K562 (cell line): ENCODE measurements at regions not wholly inside any gene's neighbourhood (a gene's known extent, or its start where the extent isn't known, plus 50 kb on each side); places are given as distances from the start of the nearest gene placed in this dataset.

Experiments
- ATAC-seq: fragments of 200-7000 bp; cut with Tn5 transposase; 3 replicates; pipeline ENCODE4 v1.9.1; 2020; ENCODE audit warnings: moderate library complexity
- BruUV-seq: library from RNA; stranded (reverse); fragments of 400-500 nt; replicated peaks from 2 replicates; lab custom pipeline; 2021; lab: Mats Ljungman, UMichigan
- CTCF ChIA-PET: fragments of 300-600 bp; formaldehyde crosslinking; extraction: SDS; loops from one replicate; lab custom pipeline; 2021; ENCODE audit warnings: low intra/inter-chr PET ratio; lab: Yijun Ruan, JAX
- POLR2A ChIA-PET: fragments of 300-600, 350-650 bp; sonication (Branson Sonifier 250); formaldehyde crosslinking; extraction: SDS; loops from one replicate; lab custom pipeline; 2021; ENCODE audit warnings: antibody characterized with exemption, inconsistent platforms; lab: Yijun Ruan, JAX
- DNase-seq, 4 experiments: peaks; one replicate each; pipeline versions ENCODE4 v3.0.0 to v3.0.0-alpha.2; 2011 to 2018; ENCODE audit warnings: low spot score in 3 of 4, mixed read lengths in 3 of 4; ENCODE audit errors: extremely low read depth in 1 of 4
- FAIRE-seq: peaks from 2 replicates; lab custom pipeline; 2011; peaks lifted over from hg19 to GRCh38; lab: Jason Lieb, UNC
- H2AFZ ChIP-seq: 2 replicates; pipeline ENCODE4 v1.6.0; 2011; ENCODE audit warnings: low read depth, low read length, control low read depth, inconsistent platforms
- H3K27ac ChIP-seq: fragments of 200-600 bp; 3 replicates; pipeline ENCODE4 v1.8.0; 2011; ENCODE audit warnings: low read depth, mild to moderate bottlenecking, control low read depth, inconsistent platforms, low read length, moderate library complexity, mixed read lengths; ENCODE audit errors: extremely low read depth
- H3K27me3 ChIP-seq, 2 experiments: fragments of 300-600 bp in 1 of 2; 2 replicates in 1 of 2; 3 replicates in 1 of 2; pipeline versions ENCODE4 v1.6.0 to v1.8.0; 2011; ENCODE audit warnings: inconsistent platforms in 2 of 2, low read length in 2 of 2, mild to moderate bottlenecking in 1 of 2, mixed read lengths in 1 of 2, moderate library complexity in 1 of 2; ENCODE audit not compliant: control insufficient read depth in 2 of 2, insufficient read depth in 2 of 2
- H3K36me3 ChIP-seq: fragments of 300-600 bp; 3 replicates; pipeline ENCODE4 v1.8.0; 2011; ENCODE audit warnings: mild to moderate bottlenecking, low read length, inconsistent platforms; ENCODE audit not compliant: control insufficient read depth, insufficient read depth
- H3K4me1 ChIP-seq, 2 experiments: fragments of 200-600 bp in 1 of 2; replicated peaks in 1 of 2; 2 replicates in 1 of 2; 3 replicates in 1 of 2; pipeline versions ENCODE4 v1.5.1 to v1.8.0; 2011; ENCODE audit warnings: inconsistent platforms in 2 of 2, low read length in 2 of 2, mild to moderate bottlenecking in 1 of 2, mixed read lengths in 1 of 2, moderate library complexity in 1 of 2; ENCODE audit not compliant: control insufficient read depth in 2 of 2, insufficient read depth in 2 of 2
- H3K4me2 ChIP-seq: 2 replicates; pipeline ENCODE4 v1.6.1; 2011; ENCODE audit warnings: low read length, control low read depth, inconsistent platforms, mixed read lengths; ENCODE audit not compliant: insufficient read depth
- H3K4me3 ChIP-seq: fragments of 200-600 bp; sonication (generic), shearing (Covaris generic); 2 replicates; pipeline ENCODE4 v1.5.1; 2016; ENCODE audit warnings: control low read depth, inconsistent platforms
- H3K79me2 ChIP-seq: fragments of 200-600 bp; 3 replicates; pipeline ENCODE4 v1.8.0; 2011; ENCODE audit warnings: low read length, inconsistent platforms; ENCODE audit not compliant: control insufficient read depth, insufficient read depth
- H3K9ac ChIP-seq, 2 experiments: 2 replicates each; pipeline versions ENCODE4 v1.6.0 to v1.6.1; 2011; ENCODE audit warnings: low read depth in 2 of 2, low read length in 2 of 2, control low read depth in 1 of 2, inconsistent platforms in 1 of 2, mild to moderate bottlenecking in 1 of 2, mixed read lengths in 1 of 2; ENCODE audit not compliant: insufficient read depth in 1 of 2
- H3K9me1 ChIP-seq: one replicate; pipeline ENCODE4 v1.6.0; 2011; ENCODE audit warnings: inconsistent platforms, mild to moderate bottlenecking, low read length, moderate library complexity; ENCODE audit not compliant: control insufficient read depth, insufficient read depth
- H3K9me3 ChIP-seq: replicated peaks from 2 replicates; pipeline ENCODE4 v1.5.1; 2011; ENCODE audit warnings: low read depth, low read length, inconsistent platforms; ENCODE audit not compliant: control insufficient read depth, insufficient read depth
- H4K20me1 ChIP-seq: replicated peaks from 2 replicates; pipeline ENCODE4 v1.6.1; 2011; ENCODE audit warnings: low read length, inconsistent platforms, mixed read lengths; ENCODE audit not compliant: control insufficient read depth, insufficient read depth
- BCL6 ChIP-seq: fragments of 250-450 bp; sonication (Bioruptor Pico); IDR thresholded peaks from 2 replicates; pipeline ENCODE4 v1.4.0; 2020
- HMGXB4 ChIP-seq: sonication (generic); formaldehyde crosslinking; IDR thresholded peaks from 2 replicates; pipeline ENCODE4 v1.8.1; 2023; ENCODE audit warnings: mild to moderate bottlenecking, missing genetic modification reagents
- MAFG ChIP-seq: fragments of 450-650 bp; conservative IDR thresholded peaks from 2 replicates; pipeline ENCODE4 v1.6.1; 2016; ENCODE audit warnings: missing genetic modification characterization, missing compliant biosample characterization
- PHB ChIP-seq: fragments of 250-450 bp; sonication (Bioruptor Pico); IDR thresholded peaks from 2 replicates; pipeline ENCODE4 v1.5.0; 2021
- PRPF4 ChIP-seq: fragments of 200-400 bp; formaldehyde crosslinking; IDR thresholded peaks from one replicate; pipeline ENCODE4 v1.6.1; 2017; ENCODE audit warnings: low read length, low read depth, mild to moderate bottlenecking; ENCODE audit not compliant: insufficient read depth, poor library complexity, severe bottlenecking
- PTRF ChIP-seq: fragments of 450-650 bp; IDR thresholded peaks from 2 replicates; pipeline ENCODE4 v1.6.1; 2016; ENCODE audit warnings: mild to moderate bottlenecking, missing genetic modification characterization, missing compliant biosample characterization
- STAT5A ChIP-seq: IDR thresholded peaks from 2 replicates; pipeline ENCODE4 v1.6.1; 2012; ENCODE audit warnings: low read length, inconsistent platforms, borderline replicate concordance
- ZNF282 ChIP-seq: sonication (generic); formaldehyde crosslinking; IDR thresholded peaks from 2 replicates; pipeline ENCODE4 v1.8.1; 2023; ENCODE audit warnings: missing genetic modification reagents
- ZNF384 ChIP-seq: IDR thresholded peaks from 2 replicates; pipeline ENCODE4 v1.6.1; 2012; ENCODE audit warnings: low read depth, low read length, improper control_type of control experiment
- ZNF398 ChIP-seq: fragments of 250-450 bp; sonication (Bioruptor Pico); IDR thresholded peaks from 2 replicates; pipeline ENCODE4 v1.8.0; 2021; ENCODE audit warnings: moderate library complexity, mild to moderate bottlenecking, inconsistent platforms
- ZNF444 ChIP-seq: fragments of 250-450 bp; sonication (Bioruptor Pico); IDR thresholded peaks from 2 replicates; pipeline ENCODE4 v1.4.0; 2020; ENCODE audit warnings: mild to moderate bottlenecking, moderate library complexity
- ZNF507 ChIP-seq: conservative IDR thresholded peaks from 2 replicates; pipeline ENCODE4 v1.6.1; 2017; ENCODE audit warnings: missing genetic modification characterization, missing compliant biosample characterization
- WGBS: fragments of 100-300 bp; shearing (Covaris generic); methylation state at CpG from one replicate; pipeline ENCODE4 v1.1.6; 2016; ENCODE audit warnings: low coverage, mixed read lengths; ENCODE audit not compliant: insufficient coverage; ENCODE audit errors: missing lambda C conversion rate; 5-methylcytosine and 5-hydroxymethylcytosine counted together
- in situ Hi-C: fragments of 300-500 bp; cut with MboI; formaldehyde crosslinking; loops from 4 replicates; pipeline ENCODE4 v1.15.0; 2018; ENCODE audit warnings: inconsistent platforms, mixed read lengths
- intact Hi-C: fragments of 100-400 bp; cut with micrococcal nuclease; formaldehyde crosslinking; loops from 2 replicates; pipeline ENCODE4 v1.14.2; 2022
- TF ChIP-seq, protein P1 (sequence below): fragments of 450-650 bp; formaldehyde crosslinking; IDR thresholded peaks from 2 replicates; pipeline ENCODE4 v1.4.0; 2020; ENCODE audit warnings: mild to moderate bottlenecking
- TF ChIP-seq, protein P2 (sequence below), 3 experiments: IDR thresholded peaks in 2 of 3; conservative IDR thresholded peaks in 1 of 3; 2 replicates each; pipeline ENCODE4 v1.5.1; 2011 to 2012; ENCODE audit warnings: low read length in 3 of 3, mild to moderate bottlenecking in 3 of 3, control low read depth in 2 of 3, improper control_type of control experiment in 1 of 3, inconsistent platforms in 1 of 3, low read depth in 1 of 3, mixed read lengths in 1 of 3, moderate library complexity in 1 of 3; ENCODE audit not compliant: insufficient read depth in 2 of 3
- TF ChIP-seq, protein P3 (sequence below), 2 experiments: fragments of 250-450 bp in 1 of 2; fragments of 450-650 bp in 1 of 2; sonication (Bioruptor Pico) in 1 of 2; IDR thresholded peaks; 2 replicates each; pipeline versions ENCODE4 v1.6.1 to v1.8.0; 2016 to 2021; ENCODE audit warnings: mild to moderate bottlenecking in 2 of 2, moderate library complexity in 2 of 2, missing compliant biosample characterization in 1 of 2, missing genetic modification characterization in 1 of 2

- intact Hi-C loops: loop anchor here (2.0 kb wide), 1 partner anchor 164 kb away; no protein-coding TSS in a partner anchor
These were observed 194.2 kb upstream of the PLET1 start for GRCh38 chr11:112454841-112455240.

More at GRCh38 chr11:112454841-112455240, 194.2 kb upstream of the PLET1 start:
- POLR2A ChIA-PET: no interaction called here
- no peak overlapping the region for H3K4me3 ChIP-seq
- no peak for TF ChIP-seq ZNF444
- TF ChIP-seq PTRF (tag): no peak
- TF ChIP-seq ZNF507 (tag): no peak
- no peak for TF ChIP-seq HMGXB4
- TF ChIP-seq STAT5A: no peak
- no peak for TF ChIP-seq ZNF282 (CRISPR knock-in tag)
- no peak for TF ChIP-seq BCL6 (CRISPR knock-in tag)
- TF ChIP-seq, protein P1, sequence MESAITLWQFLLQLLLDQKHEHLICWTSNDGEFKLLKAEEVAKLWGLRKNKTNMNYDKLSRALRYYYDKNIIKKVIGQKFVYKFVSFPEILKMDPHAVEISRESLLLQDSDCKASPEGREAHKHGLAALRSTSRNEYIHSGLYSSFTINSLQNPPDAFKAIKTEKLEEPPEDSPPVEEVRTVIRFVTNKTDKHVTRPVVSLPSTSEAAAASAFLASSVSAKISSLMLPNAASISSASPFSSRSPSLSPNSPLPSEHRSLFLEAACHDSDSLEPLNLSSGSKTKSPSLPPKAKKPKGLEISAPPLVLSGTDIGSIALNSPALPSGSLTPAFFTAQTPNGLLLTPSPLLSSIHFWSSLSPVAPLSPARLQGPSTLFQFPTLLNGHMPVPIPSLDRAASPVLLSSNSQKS (CRISPR knock-in tag): no peak
- no peak for TF ChIP-seq MAFG (tag)
- no peak for TF ChIP-seq PHB
- TF ChIP-seq ZNF384: no peak
- no peak for TF ChIP-seq PRPF4
- no peak for TF ChIP-seq ZNF398
- TF ChIP-seq, protein P2, sequence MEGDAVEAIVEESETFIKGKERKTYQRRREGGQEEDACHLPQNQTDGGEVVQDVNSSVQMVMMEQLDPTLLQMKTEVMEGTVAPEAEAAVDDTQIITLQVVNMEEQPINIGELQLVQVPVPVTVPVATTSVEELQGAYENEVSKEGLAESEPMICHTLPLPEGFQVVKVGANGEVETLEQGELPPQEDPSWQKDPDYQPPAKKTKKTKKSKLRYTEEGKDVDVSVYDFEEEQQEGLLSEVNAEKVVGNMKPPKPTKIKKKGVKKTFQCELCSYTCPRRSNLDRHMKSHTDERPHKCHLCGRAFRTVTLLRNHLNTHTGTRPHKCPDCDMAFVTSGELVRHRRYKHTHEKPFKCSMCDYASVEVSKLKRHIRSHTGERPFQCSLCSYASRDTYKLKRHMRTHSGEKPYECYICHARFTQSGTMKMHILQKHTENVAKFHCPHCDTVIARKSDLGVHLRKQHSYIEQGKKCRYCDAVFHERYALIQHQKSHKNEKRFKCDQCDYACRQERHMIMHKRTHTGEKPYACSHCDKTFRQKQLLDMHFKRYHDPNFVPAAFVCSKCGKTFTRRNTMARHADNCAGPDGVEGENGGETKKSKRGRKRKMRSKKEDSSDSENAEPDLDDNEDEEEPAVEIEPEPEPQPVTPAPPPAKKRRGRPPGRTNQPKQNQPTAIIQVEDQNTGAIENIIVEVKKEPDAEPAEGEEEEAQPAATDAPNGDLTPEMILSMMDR (IDR thresholded peaks at IDR 0.05 in 2 of 3, conservative IDR thresholded peaks at IDR 0.05 in 1 of 3; ENCODE audit: insufficient read depth in 2 of 3, low read depth in 1 of 3, low read length in 3 of 3): no peak
- TF ChIP-seq, protein P3, sequence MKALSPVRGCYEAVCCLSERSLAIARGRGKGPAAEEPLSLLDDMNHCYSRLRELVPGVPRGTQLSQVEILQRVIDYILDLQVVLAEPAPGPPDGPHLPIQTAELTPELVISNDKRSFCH (CRISPR knock-in tag; IDR thresholded peaks at IDR 0.05): no peak
- TF ChIP-seq, protein P3 (tag; IDR thresholded peaks at IDR 0.05): no peak
- WGBS: 3% methylated on average over 4 of the region's 4 CpGs
- H3K27me3 ChIP-seq: no peaks in the 10 kb centered on the region
- no peak overlapping the region for H3K9ac ChIP-seq
- CTCF ChIA-PET: interaction anchor here (1.3 to 2.1 kb wide), 2 partner anchors 165 to 235 kb away, joined by 6 to 10 read pairs; no protein-coding TSS in a partner anchor
- H3K27ac ChIP-seq: no peak overlapping the region
- H3K4me2 ChIP-seq: no peak overlapping the region
- H3K79me2 ChIP-seq: no peaks in the 10 kb centered on the region
- in situ Hi-C loops: no loop called here
- no peaks in the 10 kb centered on the region for H3K4me1 ChIP-seq
- no peak overlapping the region for H2AFZ ChIP-seq
- ATAC-seq (no peak), FAIRE-seq (no peak), DNase-seq (no peak)
- no peaks in the 10 kb centered on the region for H4K20me1 ChIP-seq
- no TSS peak for BruUV-seq
- H3K9me1 ChIP-seq: no peaks in the 10 kb centered on the region
- no peaks in the 10 kb centered on the region for H3K9me3 ChIP-seq
- no peaks in the 10 kb centered on the region for H3K36me3 ChIP-seq
